ENCODE measurements at regions not wholly inside any gene's neighbourhood (a gene's known extent, or its start where the extent isn't known, plus 50 kb on each side); places are given as distances from the start of the nearest gene placed in this dataset.

DNA sequence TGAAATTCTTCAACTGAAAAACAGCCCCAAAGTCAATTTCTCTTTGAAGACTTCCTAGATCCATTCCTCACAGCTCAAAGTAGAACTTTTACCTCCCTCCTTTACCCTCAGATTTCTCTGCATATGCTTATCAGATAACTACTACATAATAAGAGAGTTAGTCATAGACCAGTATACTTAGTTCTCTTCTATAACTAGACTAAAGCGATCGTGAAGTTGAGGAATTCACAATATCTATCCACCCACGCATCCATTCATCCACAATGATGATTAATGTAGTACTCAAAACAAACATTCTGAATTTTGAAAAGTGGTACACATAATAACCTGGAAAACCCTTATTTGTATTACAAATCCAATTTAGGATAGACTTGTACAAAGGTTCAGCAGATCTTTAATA, 800.9 kb upstream of the TENM4 start:
- H4K8ac ChIP-seq (replicated peaks; ENCODE audit: insufficient read length, low read depth, low read length): no peak overlapping the region
- H3K79me1 ChIP-seq (ENCODE audit: insufficient read depth, low read depth, low read length, poor library complexity, severe bottlenecking): no peaks in the 10 kb centered on the region

More for the DNA sequence above, 800.9 kb upstream of the TENM4 start:
- Histone ChIP-seq H3K79me2 (ENCODE audit: insufficient read depth, low read length) (no peaks in the 10 kb centered on the region), H2AFZ (ENCODE audit: low read length) (no peak overlapping the region), H3K23me2 (ENCODE audit: insufficient read length, low read depth, low read length, poor library complexity, severe bottlenecking) (no peaks in the 10 kb centered on the region), H3K23ac (ENCODE audit: insufficient read length, low read depth, low read length) (no peak overlapping the region), H3K27me3 (ENCODE audit: insufficient read depth, low read length) (no peaks in the 10 kb centered on the region), H2BK5ac (ENCODE audit: insufficient read length, low read length) (no peak overlapping the region), H2BK120ac (ENCODE audit: low read depth, low read length, poor library complexity, severe bottlenecking) (no peak overlapping the region), H3K4me1 (ENCODE audit: insufficient read depth, low read length) (no peaks in the 10 kb centered on the region), H3T11ph (ENCODE audit: low read length) (no peak overlapping the region), H4K20me1 (ENCODE audit: control insufficient read depth, insufficient read depth, insufficient read length) (no peaks in the 10 kb centered on the region), H2BK15ac (ENCODE audit: low read depth, low read length) (no peak overlapping the region), H4K5ac (ENCODE audit: insufficient read length, low read depth, low read length) (no peak overlapping the region), H3K4me2 (ENCODE audit: insufficient read depth, insufficient read length, low read length) (no peak overlapping the region), H3K14ac (ENCODE audit: insufficient read depth, low read length) (no peak overlapping the region), H3K9me3 (ENCODE audit: control insufficient read depth, low read depth, low read length) (no peaks in the 10 kb centered on the region), H3K18ac (ENCODE audit: insufficient read length, low read depth, low read length) (no peak overlapping the region), H2BK20ac (ENCODE audit: low read depth, low read length, poor library complexity, severe bottlenecking) (no peak overlapping the region), H4K91ac (ENCODE audit: insufficient read length, low read depth, low read length) (no peak overlapping the region), H3K4ac (ENCODE audit: low read depth, low read length) (no peak overlapping the region), H3K27ac (ENCODE audit: insufficient read length, low read depth, low read length) (no peak overlapping the region), H3K56ac (ENCODE audit: insufficient read length, low read depth, low read length) (no peak overlapping the region), H3K9ac (ENCODE audit: extremely low read depth, insufficient read length, low read length) (no peak overlapping the region), H2BK12ac (ENCODE audit: insufficient read length, low read depth, low read length) (no peak overlapping the region), H2AK5ac (ENCODE audit: insufficient read length, low read length) (no peak overlapping the region)
- H3K4me3 Mint-ChIP-seq: no peak overlapping the region
- no peak overlapping the region for H3K27ac Mint-ChIP-seq
- H3K27me3 Mint-ChIP-seq (ENCODE audit: low read depth): no peaks in the 10 kb centered on the region; the same call in 1 of the 2 replicates
- TF ChIP-seq, protein P1, sequence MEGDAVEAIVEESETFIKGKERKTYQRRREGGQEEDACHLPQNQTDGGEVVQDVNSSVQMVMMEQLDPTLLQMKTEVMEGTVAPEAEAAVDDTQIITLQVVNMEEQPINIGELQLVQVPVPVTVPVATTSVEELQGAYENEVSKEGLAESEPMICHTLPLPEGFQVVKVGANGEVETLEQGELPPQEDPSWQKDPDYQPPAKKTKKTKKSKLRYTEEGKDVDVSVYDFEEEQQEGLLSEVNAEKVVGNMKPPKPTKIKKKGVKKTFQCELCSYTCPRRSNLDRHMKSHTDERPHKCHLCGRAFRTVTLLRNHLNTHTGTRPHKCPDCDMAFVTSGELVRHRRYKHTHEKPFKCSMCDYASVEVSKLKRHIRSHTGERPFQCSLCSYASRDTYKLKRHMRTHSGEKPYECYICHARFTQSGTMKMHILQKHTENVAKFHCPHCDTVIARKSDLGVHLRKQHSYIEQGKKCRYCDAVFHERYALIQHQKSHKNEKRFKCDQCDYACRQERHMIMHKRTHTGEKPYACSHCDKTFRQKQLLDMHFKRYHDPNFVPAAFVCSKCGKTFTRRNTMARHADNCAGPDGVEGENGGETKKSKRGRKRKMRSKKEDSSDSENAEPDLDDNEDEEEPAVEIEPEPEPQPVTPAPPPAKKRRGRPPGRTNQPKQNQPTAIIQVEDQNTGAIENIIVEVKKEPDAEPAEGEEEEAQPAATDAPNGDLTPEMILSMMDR (conservative IDR thresholded peaks at IDR 0.05): no peak
- peaks cover 6 to 10% of the 10 kb centered on the region in 2 experiments; a peak in 4 of 5 replicates for H3K9me3 Mint-ChIP-seq
- no CpG with 5 or more reads among the region's 3 CpGs for WGBS (ENCODE audit: extremely low coverage, insufficient read length, low lambda C conversion rate)
- DNase-seq: no peak
- H3K36me3 Mint-ChIP-seq (ENCODE audit: insufficient read depth in 1 of 3, low read depth in 3 of 3): peaks cover 0 to 5% (median 3%) of the 10 kb centered on the region in 3 experiments; a peak in 4 of 7 replicates
- no peaks in the 10 kb centered on the region for H3K4me1 Mint-ChIP-seq

Data from H9 (cell line).